ENCODE measurements at regions not wholly inside any gene's neighbourhood (a gene's known extent, or its start where the extent isn't known, plus 50 kb on each side); places are given as distances from the start of the nearest gene placed in this dataset.

- Histone ChIP-seq H3K79me2 (ENCODE audit: insufficient read depth) (no peaks in the 10 kb centered on the region), H2AFZ (no peak overlapping the region), H3F3A (ENCODE audit: insufficient read depth) (no peaks in the 10 kb centered on the region), H3K4me1 (ENCODE audit: insufficient read depth) (no peaks in the 10 kb centered on the region), H3K9me2 (ENCODE audit: insufficient read depth) (no peaks in the 10 kb centered on the region), H3K9ac (no peak overlapping the region), H4K20me1 (ENCODE audit: insufficient read depth) (no peaks in the 10 kb centered on the region), H3K4me3 (no peak overlapping the region), H3K4me2 (ENCODE audit: unreplicated experiment) (no peak overlapping the region), H3K36me3 (ENCODE audit: low read depth) (no peaks in the 10 kb centered on the region), H3K27me3 (replicated peaks; ENCODE audit: insufficient read depth) (no peaks in the 10 kb centered on the region), H3K9me3 (ENCODE audit: low read depth) (no peaks in the 10 kb centered on the region), H3K27ac (no peak overlapping the region)
- no peak for DNase-seq
- 18 to 28% methylated on average over 3 of the region's 3 CpGs for WGBS, 2 experiments (ENCODE audit: low coverage in 1 of 2, low lambda C conversion rate in 2 of 2, missing lambda C conversion rate in 2 of 2)
- TF ChIP-seq EZH2 (IDR thresholded peaks at IDR 0.05; ENCODE audit: insufficient read depth, poor library complexity, severe bottlenecking), result no peak
- TF ChIP-seq EZH2phosphoT487 (IDR thresholded peaks at IDR 0.05; ENCODE audit: insufficient read depth, low read depth), result no peak
- in situ Hi-C loops (cut with MboI), result no loop called here
Observed at GRCh38 chr3:18861137-18861536, 287.2 kb upstream of the KCNH8 start.

DNA sequence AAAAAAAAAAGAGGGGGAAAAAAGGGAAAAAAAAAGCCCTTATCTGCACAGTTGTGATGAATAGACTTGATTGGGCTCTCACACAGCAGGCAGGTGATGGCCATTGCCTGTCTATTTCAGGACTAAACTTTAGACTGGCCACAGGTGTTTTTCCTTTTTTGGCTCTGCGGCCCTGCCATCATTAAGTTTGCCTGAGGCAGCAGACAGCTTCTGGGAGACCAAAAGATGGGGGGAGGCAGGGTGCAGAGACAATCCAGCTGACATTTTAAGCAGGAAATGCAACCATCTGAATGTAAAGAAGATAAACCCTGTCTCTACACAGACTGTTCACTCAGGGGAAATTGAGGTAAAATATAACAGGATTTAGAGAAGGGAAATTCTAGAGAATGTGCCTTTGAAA, 295.0 kb upstream of the KCNH8 start:
- Histone ChIP-seq H3K79me2 (ENCODE audit: insufficient read depth) (no peaks in the 10 kb centered on the region), H3K9me3 (ENCODE audit: low read depth) (no peaks in the 10 kb centered on the region), H3K27ac (no peak overlapping the region), H3K4me3 (no peak overlapping the region), H4K20me1 (ENCODE audit: insufficient read depth) (no peaks in the 10 kb centered on the region), H3K4me2 (ENCODE audit: unreplicated experiment) (no peak overlapping the region), H3K36me3 (ENCODE audit: low read depth) (no peaks in the 10 kb centered on the region), H3F3A (ENCODE audit: insufficient read depth) (no peaks in the 10 kb centered on the region), H3K9me2 (ENCODE audit: insufficient read depth) (no peaks in the 10 kb centered on the region), H3K27me3 (replicated peaks; ENCODE audit: insufficient read depth) (no peaks in the 10 kb centered on the region), H3K4me1 (ENCODE audit: insufficient read depth) (no peaks in the 10 kb centered on the region), H3K9ac (no peak overlapping the region), H2AFZ (no peak overlapping the region)
- DNase-seq, result no peak
- TF ChIP-seq EZH2 (IDR thresholded peaks at IDR 0.05; ENCODE audit: insufficient read depth, poor library complexity, severe bottlenecking) (no peak), EZH2phosphoT487 (IDR thresholded peaks at IDR 0.05; ENCODE audit: insufficient read depth, low read depth) (no peak)
- 5 to 7% methylated on average over 1 of the region's 1 CpG for WGBS, 2 experiments (ENCODE audit: low coverage in 1 of 2, low lambda C conversion rate in 2 of 2, missing lambda C conversion rate in 2 of 2)
- in situ Hi-C loops (cut with MboI), result no loop called here

- no peak overlapping the region for H3K9ac ChIP-seq
- no peak overlapping the region for H2AFZ ChIP-seq
- no peaks in the 10 kb centered on the region for H3K9me3 ChIP-seq (ENCODE audit: low read depth)
- H3K4me2 ChIP-seq (ENCODE audit: unreplicated experiment), result no peak overlapping the region
- no peaks in the 10 kb centered on the region for H4K20me1 ChIP-seq (ENCODE audit: insufficient read depth)
- H3K4me1 ChIP-seq (ENCODE audit: insufficient read depth), result no peaks in the 10 kb centered on the region
- no peaks in the 10 kb centered on the region for H3K36me3 ChIP-seq (ENCODE audit: low read depth)
- DNase-seq, result no peak
- no peaks in the 10 kb centered on the region for H3K79me2 ChIP-seq (ENCODE audit: insufficient read depth)
- H3F3A ChIP-seq (ENCODE audit: insufficient read depth), result no peaks in the 10 kb centered on the region
- in situ Hi-C loops (cut with MboI), result no loop called here
- no peak overlapping the region for H3K27ac ChIP-seq
- 30 to 31% methylated on average over 5 of the region's 5 CpGs for WGBS, 2 experiments (ENCODE audit: low coverage in 1 of 2, low lambda C conversion rate in 2 of 2, missing lambda C conversion rate in 2 of 2)
- no peaks in the 10 kb centered on the region for H3K27me3 ChIP-seq (replicated peaks; ENCODE audit: insufficient read depth)
- H3K9me2 ChIP-seq (ENCODE audit: insufficient read depth), result no peaks in the 10 kb centered on the region
- no peak overlapping the region for H3K4me3 ChIP-seq
- TF ChIP-seq EZH2 (IDR thresholded peaks at IDR 0.05; ENCODE audit: insufficient read depth, poor library complexity, severe bottlenecking), result no peak
- no peak for TF ChIP-seq EZH2phosphoT487 (IDR thresholded peaks at IDR 0.05; ENCODE audit: insufficient read depth, low read depth)
Observed at GRCh38 chr3:18847583-18848197, 300.6 kb upstream of the KCNH8 start.

- in situ Hi-C loops (cut with MboI), result no loop called here
- H3K4me3 ChIP-seq, result no peak overlapping the region
- no peaks in the 10 kb centered on the region for H3K27me3 ChIP-seq (replicated peaks; ENCODE audit: insufficient read depth)
- no peak overlapping the region for H3K9ac ChIP-seq
- H3K79me2 ChIP-seq (ENCODE audit: insufficient read depth), result no peaks in the 10 kb centered on the region
- no peak overlapping the region for H2AFZ ChIP-seq
- DNase-seq, result no peak
- H3K27ac ChIP-seq, result no peak overlapping the region
- H3K36me3 ChIP-seq (ENCODE audit: low read depth), result no peaks in the 10 kb centered on the region
- H3K4me1 ChIP-seq (ENCODE audit: insufficient read depth), result no peaks in the 10 kb centered on the region
- WGBS, 2 experiments (ENCODE audit: low coverage in 1 of 2, low lambda C conversion rate in 2 of 2, missing lambda C conversion rate in 2 of 2), result 0 to 18% methylated on average over 1 of the region's 1 CpG
- no peaks in the 10 kb centered on the region for H3F3A ChIP-seq (ENCODE audit: insufficient read depth)
- H3K9me2 ChIP-seq (ENCODE audit: insufficient read depth), result no peaks in the 10 kb centered on the region
- H3K4me2 ChIP-seq (ENCODE audit: unreplicated experiment), result no peak overlapping the region
- TF ChIP-seq EZH2 (IDR thresholded peaks at IDR 0.05; ENCODE audit: insufficient read depth, poor library complexity, severe bottlenecking) (no peak), EZH2phosphoT487 (IDR thresholded peaks at IDR 0.05; ENCODE audit: insufficient read depth, low read depth) (no peak)
- H3K9me3 ChIP-seq (ENCODE audit: low read depth), result no peaks in the 10 kb centered on the region
- no peaks in the 10 kb centered on the region for H4K20me1 ChIP-seq (ENCODE audit: insufficient read depth)
Observed at GRCh38 chr3:18843983-18844382, 304.3 kb upstream of the KCNH8 start.

GRCh38 chr3:18843188-18843587, 305.1 kb upstream of the KCNH8 start:
- no peak overlapping the region for H3K27ac ChIP-seq
- H3K36me3 ChIP-seq (ENCODE audit: low read depth), result no peaks in the 10 kb centered on the region
- no peaks in the 10 kb centered on the region for H3K27me3 ChIP-seq (replicated peaks; ENCODE audit: insufficient read depth)
- no peaks in the 10 kb centered on the region for H3K9me3 ChIP-seq (ENCODE audit: low read depth)
- no peak overlapping the region for H3K4me3 ChIP-seq
- no peaks in the 10 kb centered on the region for H4K20me1 ChIP-seq (ENCODE audit: insufficient read depth)
- no peaks in the 10 kb centered on the region for H3K9me2 ChIP-seq (ENCODE audit: insufficient read depth)
- H2AFZ ChIP-seq, result no peak overlapping the region
- H3K4me2 ChIP-seq (ENCODE audit: unreplicated experiment), result no peak overlapping the region
- in situ Hi-C loops (cut with MboI), result no loop called here
- no peak for DNase-seq
- whole genome bisulfite sequencing, 2 experiments (ENCODE audit: low coverage in 1 of 2, low lambda C conversion rate in 2 of 2, missing lambda C conversion rate in 2 of 2), result 23 to 27% methylated on average over 3 of the region's 3 CpGs
- H3K79me2 ChIP-seq (ENCODE audit: insufficient read depth), result no peaks in the 10 kb centered on the region
- H3K4me1 ChIP-seq (ENCODE audit: insufficient read depth), result no peaks in the 10 kb centered on the region
- no peak overlapping the region for H3K9ac ChIP-seq
- no peaks in the 10 kb centered on the region for H3F3A ChIP-seq (ENCODE audit: insufficient read depth)
- TF ChIP-seq EZH2 (IDR thresholded peaks at IDR 0.05; ENCODE audit: insufficient read depth, poor library complexity, severe bottlenecking), result no peak
- no peak for TF ChIP-seq EZH2phosphoT487 (IDR thresholded peaks at IDR 0.05; ENCODE audit: insufficient read depth, low read depth)

Data from GM23248 (cell line).